ENCODE measurements at regions not wholly inside any gene's neighbourhood (a gene's known extent, or its start where the extent isn't known, plus 50 kb on each side); places are given as distances from the start of the nearest gene placed in this dataset.

DNA sequence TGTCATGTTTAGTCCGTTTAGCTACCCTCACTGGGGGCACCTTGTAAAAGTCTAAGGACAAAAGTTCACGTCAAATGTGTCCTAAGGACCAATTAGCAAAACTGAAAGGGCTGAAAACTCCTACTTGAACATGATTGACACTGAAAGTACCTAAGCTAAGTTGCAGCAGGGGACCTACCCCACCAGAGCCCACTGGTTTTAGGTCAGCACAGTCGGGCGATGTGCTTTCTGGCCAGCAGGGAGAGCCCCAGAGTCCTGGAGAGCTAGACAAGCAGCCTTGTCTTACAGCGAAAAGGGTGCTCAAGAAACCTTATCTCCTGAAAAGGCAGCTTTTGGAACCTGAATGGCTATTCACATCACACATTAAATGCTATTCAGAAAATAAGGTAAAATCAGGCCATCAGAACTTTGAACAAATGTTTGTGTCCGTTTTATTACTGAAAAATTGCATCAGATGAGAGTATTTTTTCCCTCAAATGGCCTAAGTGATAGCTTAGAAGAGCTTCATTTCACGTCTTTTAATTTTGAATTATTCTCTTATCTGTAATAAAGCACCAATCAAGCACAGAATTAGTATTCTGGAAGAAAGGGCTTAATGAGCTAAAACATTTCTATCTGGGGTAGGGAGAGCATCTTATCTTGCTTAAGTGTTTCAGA is 52.2 kb upstream of the MKI67 start:
- Mint-ChIP-seq H3K4me3 (ENCODE audit: unreplicated experiment) (no peak overlapping the region), H3K4me1 (ENCODE audit: low read depth, unreplicated experiment) (no peaks in the 10 kb centered on the region), H3K27ac (ENCODE audit: unreplicated experiment) (no peak overlapping the region), H3K27me3 (ENCODE audit: unreplicated experiment) (peaks cover 2% of the 10 kb centered on the region), H3K36me3 (ENCODE audit: unreplicated experiment) (peaks cover 17% of the 10 kb centered on the region), H3K9me3 (ENCODE audit: unreplicated experiment) (peaks cover 7% of the 10 kb centered on the region)
- peak; percentile 69 for DNase-seq
- TF ChIP-seq, protein P1, sequence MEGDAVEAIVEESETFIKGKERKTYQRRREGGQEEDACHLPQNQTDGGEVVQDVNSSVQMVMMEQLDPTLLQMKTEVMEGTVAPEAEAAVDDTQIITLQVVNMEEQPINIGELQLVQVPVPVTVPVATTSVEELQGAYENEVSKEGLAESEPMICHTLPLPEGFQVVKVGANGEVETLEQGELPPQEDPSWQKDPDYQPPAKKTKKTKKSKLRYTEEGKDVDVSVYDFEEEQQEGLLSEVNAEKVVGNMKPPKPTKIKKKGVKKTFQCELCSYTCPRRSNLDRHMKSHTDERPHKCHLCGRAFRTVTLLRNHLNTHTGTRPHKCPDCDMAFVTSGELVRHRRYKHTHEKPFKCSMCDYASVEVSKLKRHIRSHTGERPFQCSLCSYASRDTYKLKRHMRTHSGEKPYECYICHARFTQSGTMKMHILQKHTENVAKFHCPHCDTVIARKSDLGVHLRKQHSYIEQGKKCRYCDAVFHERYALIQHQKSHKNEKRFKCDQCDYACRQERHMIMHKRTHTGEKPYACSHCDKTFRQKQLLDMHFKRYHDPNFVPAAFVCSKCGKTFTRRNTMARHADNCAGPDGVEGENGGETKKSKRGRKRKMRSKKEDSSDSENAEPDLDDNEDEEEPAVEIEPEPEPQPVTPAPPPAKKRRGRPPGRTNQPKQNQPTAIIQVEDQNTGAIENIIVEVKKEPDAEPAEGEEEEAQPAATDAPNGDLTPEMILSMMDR (IDR thresholded peaks at IDR 0.05; ENCODE audit: partially characterized antibody, unreplicated experiment), result peak; percentile 29

DNA sequence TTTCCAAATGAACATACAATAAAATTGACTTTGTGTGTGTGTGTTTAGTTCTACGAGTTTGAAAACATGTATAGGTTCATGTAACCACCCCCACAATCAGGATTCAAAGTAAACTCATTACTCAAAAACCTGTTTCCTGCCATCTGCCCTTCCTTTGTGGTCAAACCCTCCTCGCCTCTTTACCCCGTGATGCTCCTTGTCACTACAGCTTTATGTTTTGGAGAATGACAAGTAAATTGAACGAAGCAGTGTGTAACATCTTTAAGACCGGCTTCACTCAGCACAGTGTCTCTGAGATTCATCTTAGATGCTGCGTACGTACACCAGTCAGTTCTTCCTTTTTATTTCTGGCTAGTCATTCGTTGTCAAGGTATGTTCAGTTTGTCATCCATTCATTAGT is 54.6 kb upstream of the MKI67 start:
- DNase-seq, result no peak
- H3K4me1 Mint-ChIP-seq (ENCODE audit: low read depth, unreplicated experiment), result no peaks in the 10 kb centered on the region
- TF ChIP-seq, protein P1 (IDR thresholded peaks at IDR 0.05; ENCODE audit: partially characterized antibody, unreplicated experiment), result no peak
- H3K9me3 Mint-ChIP-seq (ENCODE audit: unreplicated experiment), result peaks cover 2% of the 10 kb centered on the region
- peaks cover 16% of the 10 kb centered on the region for H3K36me3 Mint-ChIP-seq (ENCODE audit: unreplicated experiment)
- no peaks in the 10 kb centered on the region for H3K27me3 Mint-ChIP-seq (ENCODE audit: unreplicated experiment)
- H3K4me3 Mint-ChIP-seq (ENCODE audit: unreplicated experiment), result no peak overlapping the region
- no peak overlapping the region for H3K27ac Mint-ChIP-seq (ENCODE audit: unreplicated experiment)

GRCh38 chr10:128185627-128186026 is 59.4 kb upstream of the MKI67 start:
- H3K4me1 Mint-ChIP-seq (ENCODE audit: low read depth, unreplicated experiment), result no peaks in the 10 kb centered on the region
- H3K9me3 Mint-ChIP-seq (ENCODE audit: unreplicated experiment), result peaks cover 2% of the 10 kb centered on the region
- H3K4me3 Mint-ChIP-seq (ENCODE audit: unreplicated experiment), result no peak overlapping the region
- H3K27me3 Mint-ChIP-seq (ENCODE audit: unreplicated experiment), result no peaks in the 10 kb centered on the region
- DNase-seq, result no peak
- no peak overlapping the region for H3K27ac Mint-ChIP-seq (ENCODE audit: unreplicated experiment)
- TF ChIP-seq, protein P1 (IDR thresholded peaks at IDR 0.05; ENCODE audit: partially characterized antibody, unreplicated experiment), result no peak
- H3K36me3 Mint-ChIP-seq (ENCODE audit: unreplicated experiment), result peaks cover 16% of the 10 kb centered on the region

GRCh38 chr10:128186959-128187787 is 61.0 kb upstream of the MKI67 start:
- Mint-ChIP-seq H3K9me3 (ENCODE audit: unreplicated experiment) (peaks cover 2% of the 10 kb centered on the region), H3K4me1 (ENCODE audit: low read depth, unreplicated experiment) (no peaks in the 10 kb centered on the region), H3K27ac (ENCODE audit: unreplicated experiment) (no peak overlapping the region), H3K27me3 (ENCODE audit: unreplicated experiment) (no peaks in the 10 kb centered on the region), H3K4me3 (ENCODE audit: unreplicated experiment) (no peak overlapping the region), H3K36me3 (ENCODE audit: unreplicated experiment) (peaks cover 16% of the 10 kb centered on the region)
- no peak for DNase-seq
- TF ChIP-seq, protein P1 (IDR thresholded peaks at IDR 0.05; ENCODE audit: partially characterized antibody, unreplicated experiment), result no peak

- Mint-ChIP-seq H3K27ac (ENCODE audit: unreplicated experiment) (no peak overlapping the region), H3K36me3 (ENCODE audit: unreplicated experiment) (peaks cover 11% of the 10 kb centered on the region), H3K4me1 (ENCODE audit: low read depth, unreplicated experiment) (no peaks in the 10 kb centered on the region)
These were observed 61.6 kb upstream of the MKI67 start for GRCh38 chr10:128187788-128188185.

More at GRCh38 chr10:128187788-128188185, 61.6 kb upstream of the MKI67 start:
- TF ChIP-seq, protein P1 (IDR thresholded peaks at IDR 0.05; ENCODE audit: partially characterized antibody, unreplicated experiment), result no peak
- no peak for DNase-seq
- H3K9me3 Mint-ChIP-seq (ENCODE audit: unreplicated experiment), result peaks cover 2% of the 10 kb centered on the region
- H3K27me3 Mint-ChIP-seq (ENCODE audit: unreplicated experiment), result no peaks in the 10 kb centered on the region
- H3K4me3 Mint-ChIP-seq (ENCODE audit: unreplicated experiment), result no peak overlapping the region
